ENCODE measurements at regions not wholly inside any gene's neighbourhood (a gene's known extent, or its start where the extent isn't known, plus 50 kb on each side); places are given as distances from the start of the nearest gene placed in this dataset.

DNA sequence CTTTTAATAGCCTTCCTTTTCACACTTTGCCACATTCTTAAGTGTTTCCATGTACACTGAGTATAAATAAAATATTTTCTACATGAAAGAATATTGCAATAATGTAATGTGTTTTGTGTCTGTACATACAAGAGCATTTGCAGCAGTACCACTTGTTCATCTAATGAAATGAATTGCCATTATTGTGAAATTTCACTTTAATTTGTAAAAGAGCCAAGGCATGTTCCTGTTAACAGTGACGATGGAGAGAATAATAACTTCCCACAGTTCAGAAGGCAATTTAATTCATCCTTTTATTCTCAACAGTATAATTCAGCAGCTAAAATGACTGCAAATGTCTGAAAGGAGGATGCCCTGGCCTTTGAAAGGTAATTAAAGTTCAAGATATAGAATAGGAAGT lies 853.9 kb downstream of the LRRTM4 start:
- no peaks in the 10 kb centered on the region for H3K4me1 ChIP-seq
- H3K36me3 ChIP-seq, result no peaks in the 10 kb centered on the region
- H3K27me3 ChIP-seq, result no peaks in the 10 kb centered on the region
- H3K9ac ChIP-seq, result no peak overlapping the region
- H4K20me1 ChIP-seq, result no peaks in the 10 kb centered on the region
- no peak overlapping the region for H3K4me2 ChIP-seq
- H3K9me3 ChIP-seq, result no peaks in the 10 kb centered on the region
- no peak overlapping the region for H3K27ac ChIP-seq
- no peak for TF ChIP-seq Cebpa-rat (IDR thresholded peaks at IDR 0.05)
- no peak overlapping the region for H3K4me3 ChIP-seq

DNA sequence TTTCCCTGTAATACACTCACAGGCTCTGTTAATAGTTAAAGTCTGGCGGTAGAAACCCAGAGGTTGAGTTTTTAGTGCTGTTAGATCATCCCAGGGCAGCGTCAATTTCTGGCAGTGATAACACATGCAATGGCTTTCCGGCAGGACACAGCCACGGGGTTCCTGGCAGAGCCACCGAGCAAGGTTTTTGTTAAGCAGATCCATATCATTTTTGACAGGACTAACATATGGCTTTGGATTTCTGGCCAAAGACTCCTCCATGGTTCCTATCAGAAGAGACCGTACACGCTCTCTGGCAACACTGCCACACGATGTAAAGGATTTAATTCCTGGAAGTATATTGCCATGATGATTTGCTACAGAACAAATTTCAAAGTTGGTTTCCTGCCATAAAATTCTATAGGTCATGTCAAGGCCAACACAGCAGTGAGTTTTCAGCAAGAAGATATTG lies 854.3 kb downstream of the LRRTM4 start:
- Histone ChIP-seq H3K9me3 (no peaks in the 10 kb centered on the region), H3K36me3 (no peaks in the 10 kb centered on the region), H3K27me3 (no peaks in the 10 kb centered on the region), H3K4me3 (no peak overlapping the region), H3K9ac (no peak overlapping the region), H3K27ac (no peak overlapping the region), H4K20me1 (no peaks in the 10 kb centered on the region), H3K4me2 (no peak overlapping the region), H3K4me1 (no peaks in the 10 kb centered on the region)
- TF ChIP-seq Cebpa-rat (IDR thresholded peaks at IDR 0.05), result no peak

DNA sequence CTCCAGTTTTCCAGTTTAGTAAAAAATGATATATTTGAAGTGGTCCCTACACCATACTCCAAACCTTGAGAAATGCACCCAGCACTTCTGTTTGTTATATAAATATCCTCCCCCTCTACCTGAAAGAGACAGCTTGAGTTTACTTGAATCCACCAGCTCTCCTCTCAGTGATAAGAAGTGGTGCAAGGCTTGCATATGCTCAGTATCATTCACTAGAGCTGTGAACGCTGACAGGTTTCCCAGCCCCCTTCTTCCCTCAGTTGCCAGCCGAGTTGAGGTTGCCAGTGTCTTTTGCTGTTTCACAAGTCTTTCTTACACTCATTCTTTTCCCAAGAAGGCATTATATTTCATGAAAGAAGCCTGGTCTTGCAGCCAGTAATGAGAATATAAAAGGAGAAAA lies 880.0 kb downstream of the LRRTM4 start:
- Histone ChIP-seq H3K4me3 (no peak overlapping the region), H3K36me3 (no peaks in the 10 kb centered on the region), H3K4me1 (no peaks in the 10 kb centered on the region), H3K27me3 (no peaks in the 10 kb centered on the region), H3K27ac (no peak overlapping the region), H3K4me2 (no peak overlapping the region), H4K20me1 (no peaks in the 10 kb centered on the region), H3K9me3 (no peaks in the 10 kb centered on the region), H3K9ac (no peak overlapping the region)
- no peak for TF ChIP-seq Cebpa-rat (IDR thresholded peaks at IDR 0.05)

DNA sequence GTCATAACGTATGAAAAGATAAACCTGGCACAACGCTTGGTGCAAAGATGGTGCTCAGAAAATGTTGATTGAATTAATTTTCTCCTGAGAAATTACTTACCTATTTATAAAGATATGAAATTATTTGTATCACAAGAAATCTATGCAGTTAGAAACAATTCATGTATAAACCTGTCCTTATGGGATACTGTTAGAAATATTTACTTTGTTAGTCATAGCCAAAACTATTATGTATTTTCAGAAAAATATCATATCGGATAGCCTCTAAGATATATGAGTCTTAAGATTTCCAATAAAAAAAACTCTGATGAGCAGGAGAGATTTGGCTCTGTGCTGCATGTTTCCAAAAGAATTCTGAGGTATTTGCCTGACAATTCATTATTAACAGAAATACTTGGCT lies 880.7 kb downstream of the LRRTM4 start:
- no peaks in the 10 kb centered on the region for H3K27me3 ChIP-seq

DNA sequence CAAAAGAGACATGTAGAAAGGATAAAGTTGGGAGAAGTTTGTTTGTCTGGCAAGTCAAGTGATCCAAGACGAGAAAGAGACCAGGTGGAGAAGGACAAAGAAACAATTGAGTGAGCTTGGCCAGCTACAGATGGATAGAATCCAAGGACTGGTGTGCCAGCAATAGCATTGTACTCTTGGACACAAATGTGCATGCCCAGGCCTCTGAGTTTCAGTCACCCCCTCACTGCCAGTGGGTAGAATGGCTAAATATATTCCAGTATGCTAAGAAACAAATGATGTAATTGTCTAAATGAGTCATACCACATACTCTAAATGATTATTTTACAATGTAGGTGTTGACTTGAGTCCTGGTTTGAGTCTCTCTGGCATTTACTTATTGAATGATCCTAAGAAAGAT lies 881.3 kb downstream of the LRRTM4 start:
- no peak overlapping the region for H3K27ac ChIP-seq
- H3K27me3 ChIP-seq, result no peaks in the 10 kb centered on the region
- no peak for TF ChIP-seq Cebpa-rat (IDR thresholded peaks at IDR 0.05)
- no peak overlapping the region for H3K4me3 ChIP-seq
- no peaks in the 10 kb centered on the region for H3K9me3 ChIP-seq
- no peaks in the 10 kb centered on the region for H3K4me1 ChIP-seq
- H3K36me3 ChIP-seq, result no peaks in the 10 kb centered on the region
- H3K9ac ChIP-seq, result no peak overlapping the region
- no peaks in the 10 kb centered on the region for H4K20me1 ChIP-seq
- H3K4me2 ChIP-seq, result no peak overlapping the region

More for the DNA sequence above, 880.7 kb downstream of the LRRTM4 start:
- Histone ChIP-seq H3K4me1 (no peaks in the 10 kb centered on the region), H3K36me3 (no peaks in the 10 kb centered on the region), H3K9me3 (no peaks in the 10 kb centered on the region), H3K4me2 (no peak overlapping the region), H3K9ac (no peak overlapping the region), H4K20me1 (no peaks in the 10 kb centered on the region), H3K4me3 (no peak overlapping the region), H3K27ac (no peak overlapping the region)
- no peak for TF ChIP-seq Cebpa-rat (IDR thresholded peaks at IDR 0.05)

DNA sequence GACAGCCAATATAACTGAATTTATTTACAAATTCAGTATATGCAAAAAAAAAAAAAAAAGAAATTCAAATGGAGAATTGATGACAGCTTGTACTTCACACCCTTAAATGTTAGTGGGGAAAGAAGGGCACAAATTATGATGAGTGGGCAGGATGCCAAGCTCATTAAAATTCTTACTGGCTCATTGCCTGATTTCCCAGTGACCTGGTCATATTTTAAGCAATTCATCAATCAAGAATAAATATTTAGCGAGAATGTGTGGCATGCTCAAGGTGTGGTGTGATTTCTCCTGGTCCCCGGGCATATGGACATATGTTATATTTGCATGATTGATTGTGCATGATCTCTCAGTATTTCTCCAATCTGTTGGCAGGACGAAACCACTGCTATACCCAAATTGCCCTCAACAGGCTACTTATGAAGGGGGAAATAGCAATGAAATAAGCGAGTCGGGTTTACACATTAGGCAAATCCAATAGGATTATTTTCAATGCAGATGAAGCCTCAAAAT lies 883.0 kb downstream of the LRRTM4 start:
- Histone ChIP-seq H3K9me3 (no peaks in the 10 kb centered on the region), H4K20me1 (no peaks in the 10 kb centered on the region), H3K4me1 (no peaks in the 10 kb centered on the region), H3K4me3 (no peak overlapping the region), H3K4me2 (no peak overlapping the region), H3K27me3 (no peaks in the 10 kb centered on the region), H3K36me3 (no peaks in the 10 kb centered on the region), H3K27ac (no peak overlapping the region), H3K9ac (no peak overlapping the region)
- no peak for TF ChIP-seq Cebpa-rat (IDR thresholded peaks at IDR 0.05)

DNA sequence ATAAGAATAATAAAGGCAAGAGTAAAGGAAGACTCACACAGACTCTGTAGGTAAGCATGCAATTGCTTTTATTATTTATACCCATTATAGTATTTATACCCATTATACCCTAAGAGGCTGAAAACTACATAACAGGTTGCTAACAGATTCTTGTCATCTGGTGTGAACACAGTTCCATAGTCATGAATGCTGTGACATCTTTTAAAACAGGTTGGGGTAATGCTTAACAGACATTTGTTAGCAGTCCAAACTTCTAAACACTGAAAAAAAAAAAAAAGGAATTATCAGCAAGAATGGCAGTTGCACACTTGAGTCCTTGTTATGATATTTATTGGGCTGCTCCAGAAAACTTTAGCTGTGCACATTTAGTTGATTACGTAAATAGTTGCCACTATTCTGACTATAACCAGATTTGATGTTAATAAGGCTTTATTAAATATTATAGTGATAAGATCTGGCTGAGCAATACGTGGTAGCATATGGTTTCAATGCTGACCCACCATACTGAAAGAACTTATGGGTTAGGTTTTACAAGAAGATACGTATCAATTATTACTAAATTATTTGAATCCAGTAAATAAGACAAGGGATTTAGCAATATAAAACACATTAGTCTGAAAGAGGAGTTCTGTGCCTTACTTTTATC lies 888.8 kb downstream of the LRRTM4 start:
- Histone ChIP-seq H3K4me2 (no peak overlapping the region), H3K27ac (no peak overlapping the region), H3K9me3 (no peaks in the 10 kb centered on the region), H3K27me3 (no peaks in the 10 kb centered on the region), H3K36me3 (no peaks in the 10 kb centered on the region), H4K20me1 (no peaks in the 10 kb centered on the region), H3K9ac (no peak overlapping the region), H3K4me3 (no peak overlapping the region), H3K4me1 (no peaks in the 10 kb centered on the region)
- TF ChIP-seq Cebpa-rat (IDR thresholded peaks at IDR 0.05), result no peak

DNA sequence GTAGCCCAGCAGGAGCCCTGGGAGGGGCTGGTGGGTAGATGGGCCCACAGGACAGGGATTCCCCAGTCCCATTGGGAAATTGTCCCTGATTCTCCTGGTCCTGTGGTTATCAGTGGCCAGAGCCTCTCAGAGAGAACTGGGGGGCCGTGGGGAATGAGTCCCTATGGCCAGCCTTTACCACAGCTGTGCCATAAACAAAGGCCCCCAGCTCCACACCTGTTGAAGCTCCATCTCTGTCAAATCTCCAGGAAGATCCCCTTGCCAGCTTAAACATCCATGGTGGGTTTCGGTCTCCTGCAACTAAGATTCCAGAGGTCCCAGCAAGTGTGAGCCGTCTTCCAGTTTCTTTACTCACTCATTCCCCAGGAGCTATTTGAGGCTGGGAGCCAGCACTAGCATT lies 897.1 kb downstream of the LRRTM4 start:
- TF ChIP-seq Cebpa-rat (IDR thresholded peaks at IDR 0.05), result no peak
- Histone ChIP-seq H3K36me3 (no peaks in the 10 kb centered on the region), H3K27me3 (no peaks in the 10 kb centered on the region), H3K4me2 (no peak overlapping the region), H3K27ac (no peak overlapping the region), H4K20me1 (no peaks in the 10 kb centered on the region), H3K4me1 (no peaks in the 10 kb centered on the region), H3K9me3 (no peaks in the 10 kb centered on the region), H3K9ac (no peak overlapping the region), H3K4me3 (no peak overlapping the region)

DNA sequence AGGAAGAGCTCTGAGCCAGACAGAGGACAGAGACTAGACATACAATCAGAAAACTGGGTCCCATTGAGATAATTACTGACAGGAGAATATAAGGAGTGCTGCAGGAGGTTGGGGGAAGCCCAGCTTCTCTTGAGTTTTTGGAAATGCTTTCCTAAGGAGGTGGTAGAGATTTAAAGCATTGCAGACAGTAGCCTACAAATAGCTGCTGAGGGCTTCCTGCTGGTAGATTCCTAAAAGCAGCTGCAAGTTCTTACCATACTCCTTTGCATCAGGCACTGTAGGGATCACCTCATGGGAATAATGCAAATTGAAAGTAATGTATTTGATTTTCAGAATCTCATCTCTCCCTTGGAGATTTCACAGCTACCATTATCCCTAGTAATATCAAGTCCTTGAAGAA lies 902.6 kb upstream of the GCFC2 start:
- Histone ChIP-seq H3K9me3 (no peaks in the 10 kb centered on the region), H3K27me3 (no peaks in the 10 kb centered on the region), H3K4me1 (no peaks in the 10 kb centered on the region), H3K36me3 (no peaks in the 10 kb centered on the region), H3K4me2 (no peak overlapping the region), H3K9ac (no peak overlapping the region), H4K20me1 (no peaks in the 10 kb centered on the region), H3K4me3 (no peak overlapping the region), H3K27ac (no peak overlapping the region)
- TF ChIP-seq Cebpa-rat (IDR thresholded peaks at IDR 0.05), result no peak

DNA sequence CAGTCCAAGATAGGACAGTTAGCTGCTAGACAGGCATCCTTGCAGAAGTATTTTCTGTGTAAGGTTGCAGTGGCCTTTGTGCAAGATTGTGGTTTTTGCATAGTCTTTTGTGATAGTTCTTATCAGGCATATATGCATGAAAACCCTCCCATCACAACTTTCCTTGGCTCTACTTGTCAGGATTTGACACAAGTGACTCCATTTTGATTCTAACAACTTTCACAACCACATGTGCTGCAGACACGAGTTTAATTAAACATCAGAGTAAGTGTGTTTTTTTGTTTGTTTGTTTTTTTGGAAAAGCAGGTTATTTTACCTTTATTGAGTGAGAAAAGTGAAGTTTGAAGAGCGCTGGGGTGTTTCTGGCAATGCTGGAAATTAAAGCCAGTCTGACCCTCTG lies 902.0 kb upstream of the GCFC2 start:
- no peak overlapping the region for H3K4me3 ChIP-seq
- no peaks in the 10 kb centered on the region for H4K20me1 ChIP-seq
- no peaks in the 10 kb centered on the region for H3K9me3 ChIP-seq
- TF ChIP-seq Cebpa-rat (IDR thresholded peaks at IDR 0.05), result no peak
- no peaks in the 10 kb centered on the region for H3K4me1 ChIP-seq
- no peak overlapping the region for H3K27ac ChIP-seq
- no peaks in the 10 kb centered on the region for H3K36me3 ChIP-seq
- no peak overlapping the region for H3K9ac ChIP-seq
- no peak overlapping the region for H3K4me2 ChIP-seq
- no peaks in the 10 kb centered on the region for H3K27me3 ChIP-seq

DNA sequence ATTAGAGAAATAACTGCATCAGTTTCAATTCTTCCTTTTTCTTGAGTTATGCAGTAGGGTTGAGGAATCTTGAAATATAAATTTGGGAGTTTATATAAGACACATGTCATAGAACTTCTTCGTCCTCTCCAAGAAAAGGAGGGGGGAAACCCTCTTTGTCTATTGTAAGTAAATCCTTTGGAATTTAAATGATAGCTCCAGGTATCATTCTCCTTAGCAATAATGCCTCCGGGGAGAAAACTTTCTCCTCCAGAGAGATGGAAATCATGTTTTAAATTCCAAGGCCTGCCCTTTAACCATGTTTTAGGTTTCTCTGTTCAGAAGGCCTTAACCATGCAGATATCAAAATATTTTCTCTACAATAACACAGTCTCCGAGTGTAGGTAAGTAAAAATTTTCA lies 899.7 kb upstream of the GCFC2 start:
- Histone ChIP-seq H3K36me3 (no peaks in the 10 kb centered on the region), H3K4me1 (no peaks in the 10 kb centered on the region), H3K9ac (no peak overlapping the region), H3K4me3 (no peak overlapping the region), H3K27ac (no peak overlapping the region), H3K4me2 (no peak overlapping the region), H3K27me3 (no peaks in the 10 kb centered on the region), H4K20me1 (no peaks in the 10 kb centered on the region), H3K9me3 (no peaks in the 10 kb centered on the region)
- TF ChIP-seq Cebpa-rat (IDR thresholded peaks at IDR 0.05), result no peak

All from BLaER1 (cell line).